Fibroblast of lung (primary cell): ENCODE measurements at regions not wholly inside any gene's neighbourhood (a gene's known extent, or its start where the extent isn't known, plus 50 kb on each side); places are given as distances from the start of the nearest gene placed in this dataset.

ENCODE experiments used
- EZH2 ChIP-seq: IDR thresholded peaks from 2 replicates; pipeline ENCODE4 v1.5.1; 2012; ENCODE audit warnings: low read length, control low read depth, mild to moderate bottlenecking; ENCODE audit errors: missing control alignments
- TF ChIP-seq, protein P1 (sequence below), 2 donors: IDR thresholded peaks in 1 of 2; conservative IDR thresholded peaks in 1 of 2; 1 replicate in 1 of 2; 2 replicates in 1 of 2; pipeline ENCODE4 v1.5.1; 2011 to 2012; ENCODE audit warnings: low read length in 2 of 2, control low read depth in 1 of 2, inconsistent platforms in 1 of 2, low read depth in 1 of 2, mild to moderate bottlenecking in 1 of 2

- TF ChIP-seq, protein P1, sequence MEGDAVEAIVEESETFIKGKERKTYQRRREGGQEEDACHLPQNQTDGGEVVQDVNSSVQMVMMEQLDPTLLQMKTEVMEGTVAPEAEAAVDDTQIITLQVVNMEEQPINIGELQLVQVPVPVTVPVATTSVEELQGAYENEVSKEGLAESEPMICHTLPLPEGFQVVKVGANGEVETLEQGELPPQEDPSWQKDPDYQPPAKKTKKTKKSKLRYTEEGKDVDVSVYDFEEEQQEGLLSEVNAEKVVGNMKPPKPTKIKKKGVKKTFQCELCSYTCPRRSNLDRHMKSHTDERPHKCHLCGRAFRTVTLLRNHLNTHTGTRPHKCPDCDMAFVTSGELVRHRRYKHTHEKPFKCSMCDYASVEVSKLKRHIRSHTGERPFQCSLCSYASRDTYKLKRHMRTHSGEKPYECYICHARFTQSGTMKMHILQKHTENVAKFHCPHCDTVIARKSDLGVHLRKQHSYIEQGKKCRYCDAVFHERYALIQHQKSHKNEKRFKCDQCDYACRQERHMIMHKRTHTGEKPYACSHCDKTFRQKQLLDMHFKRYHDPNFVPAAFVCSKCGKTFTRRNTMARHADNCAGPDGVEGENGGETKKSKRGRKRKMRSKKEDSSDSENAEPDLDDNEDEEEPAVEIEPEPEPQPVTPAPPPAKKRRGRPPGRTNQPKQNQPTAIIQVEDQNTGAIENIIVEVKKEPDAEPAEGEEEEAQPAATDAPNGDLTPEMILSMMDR (conservative IDR thresholded peaks at IDR 0.05 in 1 of 2, IDR thresholded peaks at IDR 0.05 in 1 of 2; ENCODE audit: low read depth in 1 of 2, low read length in 2 of 2): no peak
- no peak for TF ChIP-seq EZH2
Observed at GRCh38 chr7:153185936-153186335, 426.4 kb downstream of the ACTR3B start.
